ENCODE measurements at regions not wholly inside any gene's neighbourhood (a gene's known extent, or its start where the extent isn't known, plus 50 kb on each side); places are given as distances from the start of the nearest gene placed in this dataset.

DNA sequence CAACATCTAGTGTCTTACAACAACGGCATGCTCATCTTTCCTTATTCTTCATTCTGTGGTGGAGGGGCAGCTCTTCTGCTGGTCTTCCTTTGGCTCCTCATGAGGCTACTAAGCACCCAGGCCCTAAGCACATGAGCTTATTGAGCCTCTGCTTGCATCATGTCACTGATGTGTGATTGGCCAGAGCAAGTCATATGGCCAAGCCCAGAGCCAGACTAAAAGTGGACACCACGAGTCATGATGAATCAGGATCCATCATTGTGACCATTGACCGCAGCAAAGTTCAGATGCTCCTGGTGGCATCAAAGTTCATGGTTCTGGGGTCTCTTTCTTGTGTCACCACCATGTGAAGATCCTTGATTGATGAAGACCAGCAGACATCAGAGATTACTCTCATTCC lies 192.0 kb upstream of the FOXA2 start (continued):
- TF ChIP-seq ETV6 (conservative IDR thresholded peaks at IDR 0.05 in 1 of 2, IDR thresholded peaks at IDR 0.05 in 1 of 2; ENCODE audit: borderline replicate concordance in 1 of 2, low read depth in 1 of 2) = no peak
- no peak for TF ChIP-seq SRF (IDR thresholded peaks at IDR 0.05; ENCODE audit: low read depth in 2 of 2, low read length in 2 of 2)

- no peaks in the 10 kb centered on the region for H3K36me3 ChIP-seq (ENCODE audit: control insufficient read depth in 2 of 2, insufficient read depth in 2 of 2, low read length in 1 of 2)
- TF ChIP-seq TCF12 (IDR thresholded peaks at IDR 0.05; ENCODE audit: low read depth, low read length) = no peak
- TF ChIP-seq TAF1 (IDR thresholded peaks at IDR 0.05; ENCODE audit: borderline replicate concordance, low read depth, low read length) = no peak
- no peak for TF ChIP-seq ZZZ3 (IDR thresholded peaks at IDR 0.05; ENCODE audit: control insufficient read depth, insufficient read length, low read depth)
- TF ChIP-seq EP300 (IDR thresholded peaks at IDR 0.05; ENCODE audit: borderline replicate concordance in 1 of 2, control insufficient read depth in 1 of 2, low read depth in 2 of 2, low read length in 2 of 2) = no peak
- no peak for TF ChIP-seq ZNF384 (IDR thresholded peaks at IDR 0.05; ENCODE audit: borderline replicate concordance, low read depth, low read length)
- TF ChIP-seq, protein P1, sequence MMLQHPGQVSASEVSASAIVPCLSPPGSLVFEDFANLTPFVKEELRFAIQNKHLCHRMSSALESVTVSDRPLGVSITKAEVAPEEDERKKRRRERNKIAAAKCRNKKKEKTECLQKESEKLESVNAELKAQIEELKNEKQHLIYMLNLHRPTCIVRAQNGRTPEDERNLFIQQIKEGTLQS (IDR thresholded peaks at IDR 0.05; ENCODE audit: borderline replicate concordance, extremely low read depth, low read depth, low read length) = no peak
- TF ChIP-seq, protein P2, sequence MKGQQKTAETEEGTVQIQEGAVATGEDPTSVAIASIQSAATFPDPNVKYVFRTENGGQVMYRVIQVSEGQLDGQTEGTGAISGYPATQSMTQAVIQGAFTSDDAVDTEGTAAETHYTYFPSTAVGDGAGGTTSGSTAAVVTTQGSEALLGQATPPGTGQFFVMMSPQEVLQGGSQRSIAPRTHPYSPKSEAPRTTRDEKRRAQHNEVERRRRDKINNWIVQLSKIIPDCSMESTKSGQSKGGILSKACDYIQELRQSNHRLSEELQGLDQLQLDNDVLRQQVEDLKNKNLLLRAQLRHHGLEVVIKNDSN (IDR thresholded peaks at IDR 0.05; ENCODE audit: borderline replicate concordance, extremely low read length, insufficient read depth, low read depth, low read length) = no peak
- TF ChIP-seq, protein P3, sequence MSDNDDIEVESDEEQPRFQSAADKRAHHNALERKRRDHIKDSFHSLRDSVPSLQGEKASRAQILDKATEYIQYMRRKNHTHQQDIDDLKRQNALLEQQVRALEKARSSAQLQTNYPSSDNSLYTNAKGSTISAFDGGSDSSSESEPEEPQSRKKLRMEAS (IDR thresholded peaks at IDR 0.05; ENCODE audit: low read depth, low read length) = no peak
- no peak for TF ChIP-seq STAT3 (IDR thresholded peaks at IDR 0.05; ENCODE audit: low read depth, low read length)
- no peak for TF ChIP-seq BCLAF1 (IDR thresholded peaks at IDR 0.05)
- TF ChIP-seq USF2 (IDR thresholded peaks at IDR 0.05; ENCODE audit: borderline replicate concordance, low read depth, low read length) = no peak
- no peak for TF ChIP-seq KDM1A (IDR thresholded peaks at IDR 0.05; ENCODE audit: borderline replicate concordance)
- no peak for TF ChIP-seq PML (IDR thresholded peaks at IDR 0.05; ENCODE audit: low read length)
- no peak for TF ChIP-seq MEF2B (IDR thresholded peaks at IDR 0.05; ENCODE audit: partially characterized antibody, poor library complexity, severe bottlenecking)
- TF ChIP-seq CREB1 (IDR thresholded peaks at IDR 0.05; ENCODE audit: low read depth) = no peak
- TF ChIP-seq NR2C2 (IDR thresholded peaks at IDR 0.05; ENCODE audit: borderline replicate concordance, control insufficient read depth, insufficient read length, low read depth) = no peak
Observed at GRCh38 chr20:22779878-22780277, 195.5 kb upstream of the FOXA2 start.

More at GRCh38 chr20:22779878-22780277, 195.5 kb upstream of the FOXA2 start:
- ATAC-seq (no peak), FAIRE-seq (no peak), DNase-seq (ENCODE audit: low read depth, low spot score) (no peak)
- WGBS (ENCODE audit: insufficient coverage, insufficient replicate concordance, low lambda C conversion rate, missing lambda C conversion rate) = 0% methylated on average over 2 of the region's 2 CpGs
- intact Hi-C loops (cut with micrococcal nuclease; ENCODE audit: unreplicated experiment) (no loop called here), in situ Hi-C loops (cut with MboI) (no loop called here)
- CTCF ChIA-PET = no interaction called here
- Histone ChIP-seq H4K20me1 (ENCODE audit: control insufficient read depth, insufficient read depth) (no peaks in the 10 kb centered on the region), H3K27ac (ENCODE audit: control insufficient read depth, insufficient read depth) (no peak overlapping the region), H3K27me3 (replicated peaks in 1 of 2; ENCODE audit: control insufficient read depth in 2 of 2, insufficient read depth in 2 of 2, low read length in 1 of 2) (no peaks in the 10 kb centered on the region), H3K9ac (ENCODE audit: control insufficient read depth, insufficient read depth, low read length) (no peak overlapping the region), H3K4me3 (no peak overlapping the region), H3K79me2 (ENCODE audit: control insufficient read depth, insufficient read depth, low read length) (no peaks in the 10 kb centered on the region), H3K4me2 (ENCODE audit: control insufficient read depth, insufficient read depth) (no peak overlapping the region), H3K4me1 (ENCODE audit: control insufficient read depth, insufficient read depth, low read length) (no peaks in the 10 kb centered on the region), H2AFZ (ENCODE audit: control insufficient read depth, low read depth, low read length) (no peak overlapping the region), H3K9me3 (replicated peaks; ENCODE audit: control insufficient read depth, insufficient read depth, low read length) (no peaks in the 10 kb centered on the region)
- POLR2A ChIA-PET = no interaction called here
- RAD21 ChIA-PET (ENCODE audit: unreplicated experiment) = no interaction called here
- no TSS peak for BruUV-seq (replicated peaks)
- SMC1A ChIA-PET (ENCODE audit: uncharacterized antibody, unreplicated experiment) = no interaction called here

All from GM12878 (cell line).